DOHH2 (cell line): ENCODE measurements at regions not wholly inside any gene's neighbourhood (a gene's known extent, or its start where the extent isn't known, plus 50 kb on each side); places are given as distances from the start of the nearest gene placed in this dataset.

Experiments
- CTCF ChIP-seq: fragments of 200-600 bp; sonication (generic); IDR thresholded peaks from one replicate; pipeline ENCODE4 v1.5.1; 2014; ENCODE audit warnings: antibody characterized with exemption, mild to moderate bottlenecking, low read depth, low read length; ENCODE audit not compliant: poor library complexity, severe bottlenecking
- EZH2phosphoT487 ChIP-seq: fragments of 200-600 bp; sonication (generic); IDR thresholded peaks from 2 replicates; pipeline ENCODE4 v1.6.1; 2017; ENCODE audit warnings: borderline replicate concordance, mild to moderate bottlenecking, antibody characterized with exemption, low read length, moderate library complexity, mixed read lengths

- TF ChIP-seq CTCF, result no peak
- TF ChIP-seq EZH2phosphoT487, result no peak
These were observed 247.9 kb upstream of the IRX1 start for GRCh38 chr5:3347741-3348140.
